HuH-7 (cell line): ENCODE measurements at regions not wholly inside any gene's neighbourhood (a gene's known extent, or its start where the extent isn't known, plus 50 kb on each side); places are given as distances from the start of the nearest gene placed in this dataset.

Experiments
- DNase-seq: peaks from one replicate; pipeline ENCODE4 v3.0.0; 2011; ENCODE audit warnings: low spot score

DNA sequence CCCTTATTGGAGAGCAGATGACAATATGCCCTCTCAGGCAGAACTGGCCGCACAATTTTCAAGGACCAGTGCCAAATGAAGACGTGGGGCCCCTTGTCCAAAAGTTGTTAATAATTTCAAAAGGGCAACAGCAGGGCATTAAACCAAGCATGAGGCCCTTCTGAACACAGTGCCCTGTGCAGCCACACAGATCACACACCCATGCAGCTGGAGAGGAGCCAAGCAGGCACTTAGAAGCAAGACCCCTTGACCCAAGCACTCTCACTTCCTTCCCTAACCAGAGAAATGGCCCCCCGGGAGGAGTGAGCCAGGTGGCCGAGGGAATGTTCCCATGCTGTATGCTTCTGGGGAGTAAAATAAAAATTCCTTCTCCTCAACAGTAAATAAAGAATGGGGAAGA lies 114.0 kb upstream of the TMPO start:
- no peak for DNase-seq

DNA sequence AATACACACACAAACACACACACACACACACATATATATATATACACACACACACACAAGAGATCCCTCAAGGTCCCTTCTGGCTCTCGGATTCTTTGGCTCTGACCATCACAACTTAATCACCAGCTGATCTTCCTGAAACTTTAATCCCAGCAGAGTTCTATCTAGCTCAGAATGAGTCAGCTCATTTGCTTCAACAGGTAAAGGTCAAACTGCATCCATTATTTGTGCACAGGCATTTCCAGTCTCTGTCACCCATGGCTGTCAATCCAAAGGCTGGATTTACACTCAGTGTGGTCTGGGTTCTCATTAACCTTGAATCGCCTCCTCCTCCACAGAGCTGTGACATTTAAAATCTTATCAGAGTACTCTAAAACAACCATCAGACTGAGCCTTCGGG lies 113.3 kb upstream of the TMPO start:
- no peak for DNase-seq

DNA sequence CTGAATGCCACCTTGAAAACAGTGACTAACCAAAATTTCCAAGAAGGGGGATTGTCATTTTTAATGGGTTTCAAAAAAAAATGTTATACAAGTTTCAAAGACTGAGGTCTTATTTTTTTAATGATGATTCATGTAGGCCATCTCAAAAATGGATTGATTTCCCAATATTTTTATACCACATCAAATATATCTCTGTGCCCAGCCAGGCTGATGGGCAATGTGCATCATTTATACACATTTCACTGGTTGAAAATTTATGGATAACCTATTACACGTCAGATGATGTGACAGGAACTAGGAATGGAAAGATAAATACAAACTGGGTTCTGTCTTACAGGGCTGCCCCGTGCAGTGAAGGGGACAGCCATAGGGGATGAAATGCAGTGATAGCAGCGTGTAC lies 112.7 kb upstream of the TMPO start:
- DNase-seq, result no peak

DNA sequence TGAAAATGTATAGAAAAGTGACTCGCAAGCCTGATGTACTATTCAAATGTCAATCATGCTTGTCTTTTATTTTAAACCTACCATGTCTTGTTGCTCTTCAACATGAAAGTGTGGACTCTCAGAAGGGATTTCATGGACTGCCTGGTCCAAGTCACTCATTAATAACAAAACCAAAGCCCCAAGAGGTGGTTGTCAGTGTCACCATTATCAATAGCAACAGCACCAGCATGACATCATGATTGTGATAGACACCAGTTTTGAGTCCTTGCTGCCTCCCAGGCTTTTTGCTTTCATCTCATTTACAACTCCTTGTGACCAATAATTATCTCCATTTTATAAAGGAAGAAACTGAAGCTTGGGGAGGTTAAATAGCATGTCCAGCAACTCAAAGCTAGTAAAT lies 112.0 kb upstream of the TMPO start:
- no peak for DNase-seq

DNA sequence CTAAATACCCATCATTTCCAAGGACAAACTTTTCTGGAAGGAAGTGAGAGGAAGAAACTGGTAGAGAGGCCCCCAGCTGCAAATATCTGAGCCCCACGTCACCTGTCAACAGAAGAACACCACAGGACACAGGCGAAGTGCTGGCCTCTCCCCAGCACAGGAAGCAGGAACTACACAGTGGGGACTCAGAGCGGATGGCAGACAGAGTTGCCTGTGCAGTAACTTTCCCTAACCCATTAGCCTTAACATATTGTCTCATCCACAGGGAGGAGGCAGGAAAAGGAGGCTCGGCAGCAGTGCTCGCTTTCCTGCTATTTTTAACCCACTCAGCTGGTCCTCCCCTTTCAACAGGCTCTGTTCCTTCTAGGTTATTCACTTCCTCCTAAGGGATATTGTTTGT lies 111.5 kb upstream of the TMPO start:
- DNase-seq, result no peak

DNA sequence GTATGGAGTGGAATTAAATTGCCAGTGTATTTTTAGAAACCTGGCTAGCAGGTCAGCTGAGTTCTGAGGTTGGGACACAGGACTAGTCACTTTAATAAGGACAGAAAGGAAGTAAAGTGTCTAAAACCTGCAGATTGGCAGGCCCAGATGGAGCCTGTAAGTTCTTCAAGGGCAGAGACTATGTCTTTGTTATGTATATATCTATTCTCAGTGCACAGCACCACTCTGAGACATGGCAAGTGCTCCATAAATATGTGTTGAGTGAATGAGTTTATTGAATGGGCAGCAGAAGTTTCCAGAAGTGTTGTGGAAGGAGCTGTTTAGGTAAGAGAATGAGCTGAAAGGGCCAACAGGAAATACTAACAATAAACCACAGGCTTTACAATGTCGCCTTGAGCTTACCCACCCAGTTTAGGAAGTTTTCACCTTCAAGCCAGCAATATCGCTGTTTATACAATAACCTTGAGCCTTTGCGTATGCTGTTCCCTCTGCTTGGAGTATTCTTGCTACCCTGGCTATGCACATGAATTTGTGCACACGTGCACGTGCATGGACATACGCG lies 109.5 kb upstream of the TMPO start:
- no peak for DNase-seq

DNA sequence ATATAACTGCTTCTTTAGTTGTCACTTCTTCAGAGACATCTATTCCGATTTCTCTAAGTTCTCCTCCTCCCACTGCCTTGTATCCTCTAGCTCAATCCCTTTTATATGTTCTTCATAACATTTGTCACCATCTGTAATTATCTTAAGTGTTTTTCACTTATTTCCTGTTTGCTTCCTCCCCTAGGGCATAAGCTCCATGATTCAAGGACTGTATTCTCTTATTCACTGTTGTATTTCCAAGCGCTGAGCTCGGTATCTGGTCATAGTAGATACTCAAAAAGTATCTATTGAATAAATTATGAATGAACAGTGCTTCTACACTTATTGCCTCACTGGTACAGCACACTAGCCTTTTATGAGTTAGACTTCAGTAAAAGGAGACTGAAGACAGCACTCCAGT lies 109.0 kb upstream of the TMPO start:
- DNase-seq, result no peak

DNA sequence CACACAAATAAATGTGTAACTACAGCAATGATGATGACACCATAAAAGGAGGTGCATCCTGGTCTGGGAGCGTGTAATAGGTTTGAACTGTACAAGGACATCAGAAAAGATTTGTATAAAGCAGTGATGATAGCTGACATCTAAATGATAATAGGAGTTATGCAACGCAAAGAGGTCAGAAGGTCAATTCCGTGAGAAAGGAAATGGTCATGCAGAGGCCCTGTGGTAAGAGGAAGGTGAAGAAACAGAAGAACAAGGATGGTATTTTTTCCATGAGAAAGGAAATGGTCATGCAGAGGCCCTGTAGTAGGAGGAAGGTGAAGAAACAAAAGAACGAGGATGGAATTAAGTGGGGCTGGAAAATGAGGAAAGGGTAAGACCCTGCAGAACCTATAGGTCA lies 106.7 kb upstream of the TMPO start:
- DNase-seq, result no peak

DNA sequence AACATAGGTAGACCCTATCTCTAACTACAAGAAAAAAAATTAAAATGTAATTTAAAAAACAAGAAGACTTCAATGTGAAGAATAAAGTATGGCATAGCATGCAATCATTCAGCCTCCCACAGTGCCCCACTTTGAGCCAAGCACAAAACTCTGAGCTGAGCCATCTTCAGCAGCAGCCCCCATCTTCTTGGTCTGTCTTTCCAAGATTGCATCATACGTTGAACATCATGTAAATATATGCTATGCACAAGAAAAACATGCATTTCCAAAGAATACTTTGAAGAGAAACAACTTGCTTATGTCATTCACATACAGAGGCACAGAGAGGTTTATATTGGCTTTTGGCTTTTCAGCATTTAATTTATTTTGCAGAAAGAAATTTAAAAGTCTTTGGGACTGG lies 105.8 kb upstream of the TMPO start:
- no peak for DNase-seq

DNA sequence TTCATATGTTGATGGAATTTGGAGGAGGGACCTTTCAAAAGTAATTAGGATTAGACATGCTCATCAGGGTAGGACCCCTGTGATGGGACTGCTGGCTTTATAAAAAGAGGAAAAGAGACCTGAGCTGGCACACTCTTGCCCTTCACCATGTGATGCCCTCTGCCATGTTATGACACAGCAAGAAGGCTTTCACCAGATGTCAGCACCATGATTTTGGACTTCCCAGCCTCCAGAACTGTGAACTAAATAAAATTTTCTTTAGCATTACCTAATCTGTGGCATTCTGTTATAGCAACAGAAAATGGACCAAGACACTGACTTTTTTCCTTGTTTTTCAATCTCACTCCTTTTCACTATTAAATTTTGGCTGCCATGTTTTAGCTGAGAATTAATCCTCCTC lies 105.0 kb upstream of the TMPO start:
- DNase-seq, result no peak

DNA sequence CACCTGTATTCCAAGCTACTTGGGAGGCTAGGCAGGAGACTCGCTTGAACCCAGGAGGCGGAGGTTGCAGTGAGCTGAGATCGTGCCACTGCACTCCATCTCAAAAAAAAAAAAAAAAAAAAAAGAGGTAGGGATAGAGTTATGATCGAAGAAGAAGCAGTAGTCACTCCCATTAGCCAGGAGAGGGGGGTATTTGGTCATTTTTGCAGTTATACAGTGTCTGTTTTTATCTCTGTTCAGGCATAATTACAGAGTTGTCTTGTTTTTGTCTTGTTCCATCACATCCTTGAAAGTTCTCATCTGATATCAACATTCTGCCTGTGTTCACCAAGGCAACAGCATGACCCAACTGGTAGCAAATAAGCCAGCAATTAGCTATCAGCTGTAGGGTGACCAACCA lies 98.5 kb upstream of the TMPO start:
- no peak for DNase-seq

DNA sequence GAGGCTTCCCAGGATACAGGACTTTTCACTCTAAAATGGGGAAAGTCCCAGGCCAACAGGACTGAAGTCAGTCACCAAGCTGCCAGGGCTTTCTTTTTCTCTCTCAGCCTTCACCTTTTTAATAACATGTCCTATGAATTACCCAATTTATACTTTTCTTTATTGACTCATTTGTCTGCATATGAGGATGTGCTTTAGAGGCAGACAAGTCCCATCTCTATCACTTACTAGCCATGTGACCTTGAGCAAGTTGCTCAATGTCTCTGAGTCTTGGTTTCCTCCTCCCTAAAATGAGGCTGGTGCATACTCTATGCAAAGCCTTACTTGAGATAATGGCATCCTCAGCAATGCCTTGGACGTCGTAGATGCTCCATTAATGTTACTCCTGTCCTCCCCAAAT lies 98.1 kb upstream of the TMPO start:
- DNase-seq, result no peak

DNA sequence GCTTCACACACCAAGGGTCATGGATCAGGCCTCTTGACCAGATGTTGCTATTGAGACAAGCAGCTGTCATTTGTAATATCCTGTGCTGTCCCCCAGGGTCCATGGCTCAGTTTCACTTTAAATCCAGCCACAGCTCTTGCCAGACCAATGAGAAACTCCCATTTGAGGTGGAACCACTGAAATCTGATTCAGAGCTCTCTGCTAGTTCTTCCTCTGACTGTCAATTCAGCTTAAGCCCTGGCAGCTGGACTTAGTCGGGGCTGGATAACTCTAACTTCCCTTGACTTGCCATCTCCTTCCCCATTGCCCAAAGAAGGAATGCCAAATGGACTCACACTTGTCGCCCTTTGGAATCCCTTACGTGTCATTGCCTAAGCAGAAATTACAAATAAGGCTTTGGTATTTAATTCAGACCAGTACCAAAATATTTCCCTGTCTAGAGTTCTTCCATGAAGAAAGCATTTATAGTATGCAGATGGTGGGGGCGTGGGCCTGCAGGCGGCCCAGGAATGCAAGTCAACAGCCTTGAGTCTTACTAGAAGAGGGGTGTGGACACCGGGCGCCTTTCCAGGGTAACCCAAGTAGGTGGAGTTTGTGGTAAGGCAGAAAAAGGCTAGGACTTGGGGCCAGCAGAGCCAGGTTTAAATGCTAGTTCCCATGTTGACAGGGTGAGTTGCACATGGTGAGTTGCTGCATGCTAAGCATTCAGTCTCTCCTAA lies 96.9 kb upstream of the TMPO start:
- no peak for DNase-seq

DNA sequence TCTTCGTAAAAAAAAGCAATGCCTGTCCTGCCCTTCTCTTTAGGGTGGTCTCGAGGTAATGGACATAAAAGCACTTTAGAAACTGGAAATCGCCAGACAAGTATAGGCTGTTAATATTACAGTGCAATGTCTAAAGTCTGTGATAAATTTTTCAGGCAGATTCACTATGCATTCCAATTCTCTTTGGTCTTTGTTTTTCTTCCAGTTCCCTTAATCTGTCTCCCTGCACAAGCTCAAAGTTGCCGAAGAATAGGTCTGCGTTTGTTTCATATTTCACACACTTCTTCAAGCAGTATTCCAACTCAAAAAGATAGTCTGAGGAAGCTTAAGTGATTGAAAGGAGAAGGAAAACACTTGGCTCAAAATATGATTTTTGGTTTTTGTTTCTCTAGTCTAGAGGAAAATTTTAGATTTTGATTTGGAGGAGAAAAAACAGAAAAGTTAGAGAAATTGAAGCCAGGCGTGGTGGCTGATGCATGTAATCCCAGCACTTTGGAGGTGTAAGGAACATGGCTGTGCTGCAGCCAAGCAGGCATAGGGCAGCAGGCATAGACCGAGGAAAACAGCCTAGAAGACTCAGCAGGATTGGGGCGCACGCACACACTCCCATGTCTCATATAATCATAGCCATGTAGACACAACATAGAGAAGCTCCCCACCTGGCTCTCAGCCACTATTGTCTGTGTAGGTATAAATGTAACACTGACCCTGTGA lies 96.2 kb upstream of the TMPO start:
- no peak for DNase-seq

DNA sequence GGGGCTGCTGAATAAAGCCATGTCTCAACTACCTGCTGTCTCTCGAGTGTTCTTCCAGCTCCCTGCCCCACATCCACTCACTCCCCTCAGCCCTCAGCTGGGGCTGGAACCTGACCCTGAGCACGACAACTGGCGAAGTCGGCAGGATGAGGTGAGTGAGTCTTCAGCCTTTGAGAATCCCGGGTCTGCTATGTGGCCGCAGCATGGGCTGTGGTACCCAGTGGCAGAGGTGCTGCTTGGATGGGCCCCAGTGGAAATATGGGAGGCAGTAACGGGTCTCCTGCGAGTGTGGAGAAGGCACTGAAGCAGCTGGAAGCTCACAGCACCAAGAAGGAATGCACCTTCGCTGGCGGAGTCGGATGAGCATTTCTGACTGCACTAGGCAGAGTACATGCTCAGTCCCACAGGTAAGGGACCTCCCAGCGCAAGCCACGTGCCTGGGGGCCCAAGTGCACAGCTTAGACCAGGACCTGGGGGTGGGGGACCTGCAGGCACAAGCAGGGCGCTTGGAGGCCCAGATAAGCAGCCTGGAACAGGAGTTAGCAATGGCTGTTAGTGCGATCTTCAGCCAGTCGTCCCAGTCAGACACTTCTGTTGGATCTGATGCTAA lies 95.5 kb upstream of the TMPO start:
- DNase-seq, result no peak

DNA sequence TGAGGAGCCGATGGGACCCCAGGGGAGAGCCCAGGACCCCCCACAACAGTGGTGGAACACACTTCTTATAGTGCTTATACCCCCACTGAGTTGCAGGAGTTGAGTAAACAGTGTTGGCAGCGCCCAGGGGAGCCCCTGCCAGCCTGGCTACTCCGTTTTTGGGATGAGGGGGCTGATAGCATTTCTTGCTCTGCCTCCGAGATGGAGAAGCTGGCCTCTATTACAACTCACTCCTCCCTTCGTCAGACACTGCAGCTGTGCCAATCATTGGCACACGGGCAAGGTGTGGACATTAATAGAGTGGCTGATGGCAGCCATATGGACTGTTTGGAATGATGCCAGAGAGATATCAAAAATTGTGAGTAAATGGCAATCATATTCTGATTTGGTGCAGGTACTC lies 94.9 kb upstream of the TMPO start:
- no peak for DNase-seq

DNA sequence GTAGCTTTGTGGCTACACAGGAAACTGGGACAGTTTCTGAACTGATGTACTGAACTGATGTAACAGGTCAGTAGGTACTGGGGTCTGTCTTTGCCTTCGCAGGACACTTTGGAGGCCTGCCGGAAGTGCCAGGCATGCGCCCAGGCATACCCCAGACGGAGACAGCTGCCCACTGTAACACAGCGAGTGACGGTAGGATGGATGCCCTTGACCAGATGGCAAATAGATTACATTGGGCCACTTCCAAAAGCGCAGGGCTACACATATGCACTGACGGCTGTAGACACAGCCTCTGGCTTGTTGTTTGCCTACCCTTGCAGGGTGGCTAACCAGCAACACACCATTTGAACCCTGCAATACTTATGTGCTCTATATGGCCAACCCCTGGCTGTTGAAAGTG lies 94.1 kb upstream of the TMPO start:
- DNase-seq, result no peak

DNA sequence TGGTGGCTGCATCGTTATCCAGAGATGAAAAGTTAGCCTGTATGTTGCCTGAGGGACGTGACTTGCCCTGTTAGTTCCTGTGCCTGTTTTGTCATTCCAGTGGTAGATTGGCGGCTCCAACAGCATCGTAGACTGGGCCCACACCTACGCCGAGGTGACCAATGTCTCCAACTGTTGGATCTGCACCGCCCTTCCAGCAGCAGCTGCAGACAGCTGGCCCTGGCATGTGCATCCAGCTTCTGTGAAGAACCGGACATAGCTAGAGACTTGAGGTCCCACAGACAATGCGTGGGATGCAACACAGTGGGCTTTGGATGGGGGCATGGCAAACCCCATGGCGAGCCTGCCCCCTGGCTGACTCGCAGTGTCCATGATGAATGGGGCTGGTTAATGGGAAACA lies 93.0 kb upstream of the TMPO start:
- DNase-seq, result no peak

DNA sequence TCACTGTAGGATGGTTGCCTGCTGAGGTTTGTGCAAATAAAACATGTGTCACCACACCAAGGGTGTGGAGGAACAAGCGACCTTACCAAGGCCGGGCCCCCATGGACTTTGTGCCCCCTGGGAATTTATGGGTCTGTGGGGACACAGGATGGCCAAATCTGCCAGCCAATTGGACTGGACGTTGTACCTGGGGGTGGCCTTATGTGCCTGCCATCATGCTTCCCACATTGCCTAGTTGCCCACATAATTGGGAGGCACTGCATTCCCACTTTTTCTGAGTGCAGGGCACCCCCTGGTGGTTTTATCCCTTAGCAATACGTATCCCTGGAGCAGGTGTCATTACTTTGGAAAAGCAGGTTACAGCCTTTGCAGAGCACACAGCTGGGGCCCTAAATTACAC lies 92.6 kb upstream of the TMPO start:
- DNase-seq, result no peak

DNA sequence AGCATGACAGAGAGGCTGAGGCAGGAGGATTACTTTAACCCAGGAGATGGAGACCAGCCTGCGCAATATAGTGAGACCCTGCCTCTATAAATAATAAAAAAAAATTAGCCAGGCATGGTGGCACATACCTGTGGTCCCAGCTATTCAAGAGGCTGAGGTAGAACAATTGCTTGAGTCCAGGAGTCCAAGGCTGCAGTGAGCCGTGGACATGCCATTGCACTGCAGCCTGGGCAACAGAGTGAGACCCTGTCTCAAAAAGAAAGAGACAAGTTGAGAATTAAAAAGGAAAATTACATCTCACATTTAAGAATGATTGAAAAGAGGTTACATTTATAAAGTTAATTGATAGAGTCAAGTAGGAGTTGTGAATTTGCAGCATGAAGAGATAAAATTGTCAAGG lies 91.4 kb upstream of the TMPO start:
- DNase-seq, result no peak

DNA sequence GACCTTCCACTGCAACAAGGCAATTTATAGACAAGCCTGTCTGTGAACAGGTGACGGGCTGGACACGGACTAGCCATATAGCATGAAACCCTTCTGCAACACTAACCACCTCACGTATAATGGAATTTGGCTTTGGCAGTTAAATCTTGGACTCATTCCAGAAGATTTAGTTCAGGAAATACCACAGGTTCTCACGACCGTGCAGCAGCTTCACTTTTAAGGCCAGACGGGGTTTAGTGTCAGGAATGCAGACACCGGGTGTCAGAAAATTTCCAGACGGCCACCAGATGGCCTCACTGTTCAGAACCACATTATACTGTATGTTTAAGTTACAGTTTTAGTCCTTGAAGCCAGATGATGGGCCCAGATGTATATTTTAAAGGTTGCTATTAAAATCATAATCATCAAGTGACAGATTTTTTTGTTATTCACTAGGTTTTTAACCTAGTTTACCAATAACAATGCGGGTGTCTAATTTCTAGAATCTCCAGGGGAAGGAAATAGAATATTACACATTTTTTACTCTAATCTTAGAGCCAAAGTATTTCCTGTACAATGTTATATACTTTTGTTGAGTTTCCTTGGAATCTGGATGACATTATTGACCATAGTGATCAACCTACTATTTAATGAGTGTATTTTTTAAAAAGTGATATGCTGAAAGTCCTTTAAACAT lies 90.5 kb upstream of the TMPO start:
- DNase-seq, result peak; percentile 50

DNA sequence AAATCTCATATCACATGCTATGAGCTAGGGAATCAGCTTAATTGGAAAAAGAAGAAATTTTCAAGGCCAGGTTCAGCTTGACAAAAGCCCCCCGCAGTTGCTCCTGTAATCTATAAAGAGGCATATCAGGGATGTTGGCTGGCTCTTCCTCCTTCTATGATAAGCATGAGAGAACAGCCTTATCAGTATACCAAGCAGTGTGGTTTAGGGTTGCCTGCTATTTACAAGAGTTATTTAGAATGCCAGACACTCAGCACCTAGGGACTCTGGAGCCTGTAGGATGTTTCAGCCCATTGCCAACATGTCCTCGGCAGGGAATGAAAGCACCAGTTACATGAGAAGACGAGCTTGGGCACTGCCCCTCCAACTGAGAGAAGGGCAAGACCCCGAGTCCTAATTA lies 89.5 kb upstream of the TMPO start:
- DNase-seq, result no peak

DNA sequence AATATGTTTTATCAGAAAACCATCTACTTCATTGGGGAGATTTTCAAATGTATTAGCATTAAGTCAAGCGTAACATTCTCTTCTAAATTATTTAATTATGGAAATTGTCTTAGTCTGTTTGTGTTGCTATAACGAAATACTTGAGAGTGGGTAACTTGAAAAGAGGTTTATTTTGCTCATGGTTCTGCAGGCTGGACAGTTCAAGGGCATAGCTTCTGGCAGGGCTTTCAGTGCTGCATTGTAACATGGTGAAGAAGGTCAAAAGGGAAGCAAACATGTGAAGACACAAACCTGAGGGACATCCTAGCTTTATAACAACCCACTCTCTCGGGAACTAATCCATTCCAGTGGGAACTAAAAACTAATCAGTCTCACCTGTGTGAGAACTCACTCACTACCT lies 84.3 kb upstream of the TMPO start:
- DNase-seq, result no peak
